ENCODE measurements at regions not wholly inside any gene's neighbourhood (a gene's known extent, or its start where the extent isn't known, plus 50 kb on each side); places are given as distances from the start of the nearest gene placed in this dataset.

DNA sequence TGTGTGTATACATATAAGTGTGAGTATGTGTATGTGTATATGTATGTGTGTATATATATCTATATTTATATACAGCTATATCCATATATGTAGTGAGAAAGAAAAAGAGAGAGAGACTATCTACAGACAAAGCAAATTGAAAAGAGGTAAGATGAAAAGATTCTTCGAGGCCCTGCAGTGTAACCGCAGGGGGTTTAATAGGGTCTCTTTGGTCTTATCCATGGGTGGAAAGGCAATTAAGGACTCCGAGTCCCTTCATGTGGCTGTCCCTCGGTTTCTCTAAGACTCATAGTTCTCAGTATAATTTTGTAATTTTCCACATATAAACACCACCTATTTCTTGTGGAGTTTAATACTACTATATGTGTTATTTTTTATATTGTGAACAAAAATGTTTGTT is 50.6 kb upstream of the JAZF1 start:
- TF ChIP-seq GATA2 (IDR thresholded peaks at IDR 0.05; ENCODE audit: low read depth, low read length) (no peak), GATA3 (IDR thresholded peaks at IDR 0.05; ENCODE audit: low read depth, low read length) (no peak)

Data from SH-SY5Y (cell line).